HG03439 (cell line): ENCODE measurements at regions not wholly inside any gene's neighbourhood (a gene's known extent, or its start where the extent isn't known, plus 50 kb on each side); places are given as distances from the start of the nearest gene placed in this dataset.

Source experiments
- ATAC-seq: cut with Tn5 transposase; IDR thresholded peaks from one replicate; pipeline ENCODE4 v1.9.1; 2021; ENCODE audit warnings: mild to moderate bottlenecking, moderate library complexity; ENCODE audit not compliant: unreplicated experiment

GRCh38 chr9:26579056-26579455 lies 313.5 kb downstream of the CAAP1 start:
- ATAC-seq, result no peak

GRCh38 chr9:26574898-26575440 lies 317.6 kb downstream of the CAAP1 start:
- no peak for ATAC-seq

DNA sequence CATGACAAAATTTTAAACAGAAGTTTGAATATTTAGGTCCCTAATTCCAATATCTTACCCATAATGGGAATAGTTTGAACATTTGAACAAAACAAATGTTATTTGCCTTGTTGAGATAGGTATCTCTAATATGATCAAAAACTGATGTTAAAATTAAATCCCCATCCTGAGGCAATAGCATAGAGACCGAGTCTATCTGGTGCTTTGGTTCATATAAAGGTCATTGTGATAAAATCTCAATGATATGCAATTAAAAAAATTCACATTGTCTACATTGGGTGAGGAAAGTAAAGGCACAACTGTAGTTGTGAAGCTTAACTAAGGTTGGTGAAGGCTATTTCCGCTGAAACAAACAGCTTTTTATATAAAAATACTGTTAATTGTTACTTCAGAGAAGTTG lies 318.3 kb downstream of the CAAP1 start:
- ATAC-seq, result no peak

- ATAC-seq, result no peak
Observed at GRCh38 chr9:26567976-26568375, 324.6 kb downstream of the CAAP1 start.

- no peak for ATAC-seq
Observed at GRCh38 chr9:26566141-26566540, 326.5 kb downstream of the CAAP1 start.

DNA sequence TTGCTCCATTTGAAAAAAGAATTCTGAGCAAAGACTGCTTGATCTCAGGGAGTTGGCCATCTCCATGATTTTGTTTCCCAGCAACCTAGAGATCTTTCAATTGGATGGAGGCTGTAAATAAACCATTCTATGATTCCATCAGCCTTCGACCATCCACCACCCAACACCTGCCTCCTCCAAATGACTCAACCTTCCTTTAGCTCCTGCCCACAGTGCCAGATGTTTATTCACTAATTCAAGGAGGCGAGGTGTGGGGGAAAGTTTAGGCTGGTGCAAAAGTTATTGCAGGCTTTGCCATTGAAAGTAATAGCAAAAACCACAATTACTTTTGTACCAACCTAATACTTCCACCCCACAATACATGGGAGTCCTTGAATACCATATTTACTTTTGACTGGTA lies 327.5 kb downstream of the CAAP1 start:
- ATAC-seq, result no peak

DNA sequence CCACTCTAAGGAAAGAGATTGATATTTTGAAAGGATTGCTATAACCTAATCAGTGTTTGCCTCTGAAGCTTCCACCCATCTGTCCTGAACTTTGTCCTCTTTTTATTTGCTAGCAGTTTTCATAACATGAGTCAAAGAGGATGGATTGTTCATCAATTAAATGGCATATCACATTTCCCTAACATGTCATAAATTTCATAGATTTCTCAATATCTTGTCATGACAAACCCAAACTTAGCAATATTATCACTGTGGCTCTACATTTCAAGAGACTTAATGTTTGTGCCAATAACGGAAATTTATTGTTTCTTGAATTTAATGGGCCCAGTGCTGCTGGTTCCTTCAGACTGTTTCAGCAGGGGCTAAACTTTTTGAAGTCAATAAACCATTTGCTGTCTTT lies 330.3 kb downstream of the CAAP1 start:
- ATAC-seq, result no peak

GRCh38 chr9:26561928-26562327 lies 330.7 kb downstream of the CAAP1 start:
- peak; percentile 76 for ATAC-seq

- no peak for ATAC-seq
Observed at GRCh38 chr9:26559506-26559905, 333.1 kb downstream of the CAAP1 start.

DNA sequence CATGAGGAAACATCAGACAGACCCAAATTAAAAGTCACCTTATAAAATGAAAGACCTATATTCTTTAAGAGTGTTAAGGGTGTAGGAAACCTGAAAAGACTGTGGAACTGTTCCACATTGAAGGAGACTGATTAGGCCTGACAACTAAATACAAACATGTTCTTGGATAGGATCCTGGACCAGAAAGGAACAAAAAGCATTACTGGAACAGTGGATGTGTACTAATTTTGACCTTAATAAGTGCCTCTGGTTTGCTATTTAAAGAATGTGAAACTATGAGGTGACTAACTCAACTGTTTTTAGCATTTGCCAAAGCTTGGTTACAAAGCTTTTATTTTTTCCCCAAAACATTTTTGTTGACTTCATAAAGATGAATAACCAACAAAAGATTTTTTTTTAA lies 340.6 kb downstream of the CAAP1 start:
- ATAC-seq, result no peak

DNA sequence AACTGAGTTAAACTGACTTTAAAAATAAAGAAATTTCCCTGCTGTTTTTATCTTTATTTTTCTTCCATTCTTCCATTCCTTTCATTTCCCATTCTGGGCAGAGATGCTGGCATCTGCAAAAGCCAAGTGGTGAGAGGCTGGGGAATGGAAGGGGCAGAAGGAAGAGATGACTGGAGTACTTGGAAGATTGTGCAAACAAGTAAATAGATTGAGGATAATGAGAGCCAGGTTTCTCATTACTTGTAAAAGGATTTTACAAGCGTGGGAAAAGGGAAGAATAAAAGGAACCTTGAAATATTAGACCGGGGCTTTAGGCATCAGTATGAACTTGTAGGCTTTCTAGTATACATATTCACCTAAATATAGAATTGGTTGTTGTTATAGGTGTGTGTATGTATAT lies 341.2 kb downstream of the CAAP1 start:
- no peak for ATAC-seq

- ATAC-seq, result no peak
Observed at GRCh38 chr9:26548781-26549290, 343.8 kb downstream of the CAAP1 start.

- no peak for ATAC-seq
Observed at GRCh38 chr9:26539867-26540493, 352.6 kb downstream of the CAAP1 start.

DNA sequence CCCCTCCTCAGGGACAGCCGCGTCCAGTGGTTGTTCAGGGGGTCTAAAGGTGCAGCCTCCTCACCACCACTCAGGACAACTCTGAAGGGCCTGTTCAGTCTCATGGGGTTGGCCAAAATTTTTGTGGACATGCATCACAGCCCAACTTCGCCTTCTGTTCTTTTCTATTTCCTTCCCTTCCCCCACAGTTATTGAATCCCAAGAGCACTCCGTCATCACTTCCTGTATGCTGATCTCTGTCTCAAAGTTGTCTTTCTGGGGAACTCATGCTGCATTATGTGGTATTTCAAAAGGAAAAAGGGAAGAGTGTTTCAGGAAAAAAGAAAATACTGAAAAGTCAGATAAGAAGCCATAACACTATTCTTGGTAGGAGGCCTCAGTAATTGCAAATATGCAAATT lies 355.4 kb downstream of the CAAP1 start:
- ATAC-seq, result no peak

DNA sequence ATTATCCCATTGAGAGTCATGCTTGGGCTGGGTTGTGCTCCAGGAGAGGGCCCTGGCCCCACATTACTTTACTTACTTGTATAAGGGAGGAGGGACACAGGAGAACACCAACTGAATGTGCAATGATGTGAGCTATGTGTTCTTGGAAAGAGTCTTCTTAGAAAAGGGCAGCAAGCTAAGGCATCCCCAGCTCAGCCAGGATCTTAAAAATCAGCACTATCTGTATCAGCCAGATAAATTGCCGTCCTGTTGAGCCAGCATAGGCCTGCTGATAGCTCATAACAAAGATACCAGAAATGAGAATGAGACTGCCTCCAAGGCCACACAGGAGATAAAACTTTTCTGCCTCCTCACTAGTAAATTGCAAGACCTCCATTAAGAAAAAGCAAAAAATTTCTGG lies 357.5 kb downstream of the CAAP1 start:
- ATAC-seq, result no peak

- no peak for ATAC-seq
Observed at GRCh38 chr9:26530841-26531240, 361.8 kb downstream of the CAAP1 start.

DNA sequence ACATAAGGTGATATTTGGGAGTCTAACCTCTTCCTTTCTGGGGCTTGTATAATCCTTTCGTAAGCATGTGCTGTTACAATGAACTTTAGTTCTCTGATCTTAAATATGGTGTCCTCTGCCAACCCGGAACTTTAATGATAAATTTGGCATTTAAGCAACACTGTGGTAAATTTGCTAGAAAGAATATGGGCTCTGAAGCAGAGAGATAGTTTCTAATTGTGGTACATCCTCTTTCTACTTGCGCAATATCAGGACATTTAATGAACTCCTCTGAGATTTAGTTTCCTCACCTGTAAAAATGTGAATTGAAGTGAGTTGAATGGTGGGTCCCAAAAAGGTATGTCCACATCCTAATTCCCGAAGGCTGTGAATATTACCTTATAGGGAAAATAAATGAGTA lies 364.7 kb downstream of the CAAP1 start:
- ATAC-seq, result no peak

GRCh38 chr9:26524267-26524666 lies 368.3 kb downstream of the CAAP1 start:
- no peak for ATAC-seq

DNA sequence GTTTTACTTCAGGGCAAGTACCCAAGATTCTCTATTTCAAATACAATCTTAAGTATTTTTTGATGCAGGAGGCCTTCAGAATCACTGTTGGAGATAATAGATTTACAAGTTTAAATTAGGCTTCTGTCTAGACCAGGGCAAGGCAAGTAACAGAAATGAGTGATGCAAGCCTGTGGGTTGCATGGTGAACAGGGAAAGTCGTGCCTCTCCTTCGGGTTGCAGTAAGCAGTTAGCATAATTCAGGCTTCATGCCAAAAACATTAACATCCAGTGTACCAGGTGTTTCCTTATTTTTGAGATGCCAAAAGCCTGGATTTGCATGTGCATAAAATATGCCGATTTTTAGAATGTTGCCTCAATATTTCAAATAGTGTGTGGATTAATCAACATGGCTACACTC lies 369.0 kb downstream of the CAAP1 start:
- no peak for ATAC-seq

- no peak for ATAC-seq
Observed at GRCh38 chr9:26520141-26520540, 372.5 kb downstream of the CAAP1 start.

DNA sequence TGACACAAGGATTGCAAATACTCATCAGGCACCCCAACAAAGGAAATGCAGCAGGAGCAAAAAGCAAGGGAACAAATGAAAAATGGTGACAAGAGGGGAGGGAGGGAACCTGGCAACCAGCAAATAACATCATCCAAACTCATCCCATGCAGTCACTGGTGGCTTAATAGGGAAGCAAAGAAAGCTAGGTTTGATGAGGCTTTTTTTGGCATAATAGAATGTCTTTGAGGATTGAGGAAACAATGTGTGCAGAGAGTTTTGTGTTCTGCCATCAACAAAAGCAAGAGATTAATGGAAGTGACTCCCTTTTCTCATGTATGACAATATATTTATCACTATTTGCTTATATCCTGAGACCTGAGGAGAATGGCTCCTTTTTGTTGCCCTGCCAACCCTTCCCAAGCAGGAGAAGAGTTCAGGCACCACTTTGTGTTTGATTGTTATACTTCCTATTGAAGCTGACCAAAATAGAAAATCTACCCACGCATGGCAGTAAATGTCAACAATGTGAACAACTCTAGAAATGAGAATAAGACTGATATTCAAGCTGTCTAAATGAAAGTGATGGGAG lies 375.7 kb downstream of the CAAP1 start:
- no peak for ATAC-seq

DNA sequence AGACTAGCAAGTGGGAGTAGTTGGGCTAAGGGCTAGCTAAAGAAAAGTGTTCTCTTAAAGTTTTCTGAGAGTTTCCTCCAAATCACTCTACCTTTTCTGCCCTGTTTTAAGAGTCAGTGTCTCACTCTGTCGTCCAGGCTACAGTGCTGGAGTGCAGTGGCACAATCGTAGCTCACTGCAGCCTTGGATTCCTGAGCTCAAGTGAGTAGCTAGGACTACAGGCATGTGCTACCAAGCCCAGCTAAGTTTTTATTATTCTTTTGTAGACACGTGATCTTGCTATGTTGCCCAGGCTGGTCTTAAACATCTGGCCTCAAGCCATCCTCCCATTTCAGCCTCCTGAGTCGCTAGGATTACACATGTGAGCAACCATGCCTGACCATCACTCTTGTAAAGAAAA lies 378.9 kb downstream of the CAAP1 start:
- ATAC-seq, result no peak

GRCh38 chr9:26510137-26510536 lies 382.5 kb downstream of the CAAP1 start:
- no peak for ATAC-seq
